IPS-15b (cell line): ENCODE measurements at regions not wholly inside any gene's neighbourhood (a gene's known extent, or its start where the extent isn't known, plus 50 kb on each side); places are given as distances from the start of the nearest gene placed in this dataset.

Experiments
- H3K27me3 ChIP-seq: one replicate; pipeline ENCODE4 v1.6.1; 2013; ENCODE audit warnings: low read length; ENCODE audit not compliant: control insufficient read depth, insufficient read depth
- H3K36me3 ChIP-seq: one replicate; pipeline ENCODE4 v1.6.1; 2013; ENCODE audit warnings: low read length; ENCODE audit not compliant: control insufficient read depth, insufficient read depth
- H3K4me1 ChIP-seq: one replicate; pipeline ENCODE4 v1.6.1; 2013; ENCODE audit warnings: mild to moderate bottlenecking, low read length; ENCODE audit not compliant: control insufficient read depth, insufficient read depth
- H3K4me3 ChIP-seq: one replicate; pipeline ENCODE4 v1.5.1; 2013; ENCODE audit warnings: low read depth, low read length
- H3K9ac ChIP-seq: one replicate; pipeline ENCODE4 v1.6.1; 2013; ENCODE audit warnings: low read depth, mild to moderate bottlenecking, low read length
- H3K9me3 ChIP-seq: one replicate; pipeline ENCODE4 v1.6.1; 2013; ENCODE audit warnings: mild to moderate bottlenecking, low read length; ENCODE audit not compliant: control insufficient read depth, insufficient read depth

DNA sequence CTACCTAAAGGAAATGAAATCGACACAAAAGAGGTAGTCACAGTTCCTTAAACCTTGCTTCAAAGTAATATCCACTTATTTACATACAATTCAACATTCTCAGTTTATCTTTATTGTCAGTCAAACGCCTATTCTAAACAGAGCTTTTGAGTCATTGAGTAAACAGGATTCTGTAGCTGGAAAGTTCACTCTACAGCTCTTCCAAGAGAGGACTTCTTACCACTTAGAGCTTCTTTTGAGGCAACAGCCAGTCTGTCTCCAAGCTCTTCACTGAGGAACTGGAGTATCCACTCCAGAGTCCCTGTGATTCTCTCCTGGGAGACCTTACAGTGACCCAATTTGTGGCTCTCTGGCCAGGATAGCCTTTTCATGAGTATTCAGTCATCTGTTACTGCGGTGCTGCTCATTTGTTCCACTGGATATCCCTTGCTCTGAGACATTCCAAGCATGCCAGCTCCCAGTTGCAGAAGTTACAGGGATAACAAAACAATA lies 210.9 kb upstream of the OSR1 start:
- no peak overlapping the region for H3K4me3 ChIP-seq
- no peaks in the 10 kb centered on the region for H3K27me3 ChIP-seq
- no peaks in the 10 kb centered on the region for H3K9me3 ChIP-seq
- no peak overlapping the region for H3K9ac ChIP-seq
- no peaks in the 10 kb centered on the region for H3K4me1 ChIP-seq
- no peaks in the 10 kb centered on the region for H3K36me3 ChIP-seq

DNA sequence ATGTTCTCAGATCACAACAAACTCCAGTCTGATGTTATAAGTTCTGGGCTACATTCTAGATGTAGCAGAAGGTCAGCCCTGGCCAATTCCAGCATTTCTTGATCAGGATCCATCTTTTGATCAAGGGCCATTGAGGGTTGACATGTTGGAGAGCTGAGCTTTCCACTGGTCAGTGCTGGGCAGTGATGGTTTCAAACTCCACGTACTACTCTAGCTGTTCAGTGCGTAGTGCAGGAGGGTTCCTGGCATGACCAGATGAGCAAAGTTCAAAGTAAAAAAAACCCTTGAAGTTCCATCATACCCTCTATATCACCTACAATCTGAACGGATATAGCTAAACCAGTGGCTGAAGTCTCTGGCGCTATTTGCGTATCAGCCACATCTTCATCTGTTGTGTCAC lies 210.4 kb upstream of the OSR1 start:
- no peak overlapping the region for H3K4me3 ChIP-seq
- no peaks in the 10 kb centered on the region for H3K9me3 ChIP-seq
- H3K4me1 ChIP-seq = no peaks in the 10 kb centered on the region
- no peak overlapping the region for H3K9ac ChIP-seq
- H3K36me3 ChIP-seq = no peaks in the 10 kb centered on the region
- no peaks in the 10 kb centered on the region for H3K27me3 ChIP-seq

- H3K9me3 ChIP-seq = no peaks in the 10 kb centered on the region
- H3K36me3 ChIP-seq = no peaks in the 10 kb centered on the region
- no peak overlapping the region for H3K9ac ChIP-seq
- no peaks in the 10 kb centered on the region for H3K27me3 ChIP-seq
- H3K4me1 ChIP-seq = no peaks in the 10 kb centered on the region
- H3K4me3 ChIP-seq = no peak overlapping the region
These were observed 202.4 kb upstream of the OSR1 start for GRCh38 chr2:19560785-19561184.

DNA sequence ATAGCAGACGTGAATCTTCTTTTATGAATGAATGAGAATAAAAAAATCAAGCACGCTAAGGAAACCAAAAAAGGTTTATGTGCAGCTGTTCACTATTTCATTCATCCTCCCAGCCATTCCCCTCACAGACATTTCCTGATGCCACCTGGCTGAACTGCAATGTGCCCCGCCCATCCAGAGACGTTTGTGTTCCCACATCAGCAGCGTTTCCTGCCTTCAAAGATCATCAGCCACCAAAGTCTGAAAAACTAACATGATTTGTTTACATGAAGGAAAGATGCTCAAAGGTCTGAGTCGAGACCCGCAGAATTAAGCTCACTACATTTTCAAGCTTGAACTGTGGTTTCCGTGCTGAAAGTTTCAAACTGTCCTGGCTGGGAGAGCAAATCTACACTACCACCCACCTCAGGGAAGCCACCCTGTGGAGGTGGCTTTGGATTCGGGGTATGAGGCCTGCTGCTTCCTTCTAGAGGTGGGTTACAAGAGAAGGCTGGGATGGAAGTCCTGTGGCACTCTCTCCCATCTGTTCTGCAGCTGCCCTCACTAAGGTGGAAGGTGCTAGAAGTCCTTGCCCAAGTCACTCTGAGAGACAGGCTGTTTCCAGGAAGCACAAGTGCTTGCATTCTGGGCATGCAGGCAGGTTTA lies 201.3 kb upstream of the OSR1 start:
- Histone ChIP-seq H3K9me3 (no peaks in the 10 kb centered on the region), H3K36me3 (no peaks in the 10 kb centered on the region), H3K4me1 (no peaks in the 10 kb centered on the region), H3K9ac (no peak overlapping the region), H3K27me3 (no peaks in the 10 kb centered on the region), H3K4me3 (no peak overlapping the region)

- H3K36me3 ChIP-seq = no peaks in the 10 kb centered on the region
- no peaks in the 10 kb centered on the region for H3K27me3 ChIP-seq
- H3K4me1 ChIP-seq = no peaks in the 10 kb centered on the region
- H3K9me3 ChIP-seq = no peaks in the 10 kb centered on the region
- no peak overlapping the region for H3K9ac ChIP-seq
- no peak overlapping the region for H3K4me3 ChIP-seq
These were observed 198.2 kb upstream of the OSR1 start for GRCh38 chr2:19556648-19557047.

DNA sequence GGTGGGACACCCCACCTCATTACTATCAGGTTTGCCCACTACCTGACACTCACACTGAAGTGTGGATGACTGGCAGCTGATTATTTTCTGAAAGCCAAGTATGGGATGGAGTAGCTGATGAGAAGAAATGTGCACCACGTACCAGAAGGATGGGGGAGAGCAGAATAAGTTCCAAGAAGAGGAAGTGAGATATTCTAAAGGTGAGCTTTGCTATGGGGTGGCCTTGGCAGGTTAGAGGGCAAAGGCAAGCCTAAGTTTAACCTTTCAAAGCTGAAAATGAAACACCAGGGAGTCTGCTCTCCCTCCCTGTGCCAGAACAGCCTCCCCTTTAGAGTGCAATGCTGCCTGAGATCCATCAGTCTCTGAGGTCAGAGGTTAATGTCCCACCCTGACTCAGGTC lies 196.1 kb upstream of the OSR1 start:
- Histone ChIP-seq H3K9me3 (no peaks in the 10 kb centered on the region), H3K9ac (no peak overlapping the region), H3K36me3 (no peaks in the 10 kb centered on the region), H3K27me3 (no peaks in the 10 kb centered on the region), H3K4me3 (no peak overlapping the region), H3K4me1 (no peaks in the 10 kb centered on the region)

DNA sequence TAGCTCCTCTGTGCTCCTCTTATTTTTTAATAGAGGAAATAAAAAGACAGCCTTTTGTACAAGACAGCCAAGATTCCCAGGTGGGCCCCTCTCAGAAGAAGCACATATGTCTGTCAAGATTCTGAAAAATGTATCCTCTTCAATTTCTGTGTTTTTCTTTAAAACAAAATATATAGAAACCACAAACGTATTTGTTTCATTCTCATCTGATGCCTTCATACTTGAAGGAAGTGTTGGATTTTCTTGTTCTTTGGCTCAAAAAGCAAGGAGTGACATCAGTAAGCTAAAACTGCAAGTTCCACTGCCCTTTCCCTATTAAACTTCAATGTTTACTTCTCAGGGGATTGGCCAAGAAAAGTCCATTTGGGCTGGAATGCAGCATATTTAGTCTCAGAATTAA lies 193.8 kb upstream of the OSR1 start:
- Histone ChIP-seq H3K4me3 (no peak overlapping the region), H3K27me3 (no peaks in the 10 kb centered on the region), H3K36me3 (no peaks in the 10 kb centered on the region), H3K4me1 (no peaks in the 10 kb centered on the region), H3K9ac (no peak overlapping the region), H3K9me3 (no peaks in the 10 kb centered on the region)

DNA sequence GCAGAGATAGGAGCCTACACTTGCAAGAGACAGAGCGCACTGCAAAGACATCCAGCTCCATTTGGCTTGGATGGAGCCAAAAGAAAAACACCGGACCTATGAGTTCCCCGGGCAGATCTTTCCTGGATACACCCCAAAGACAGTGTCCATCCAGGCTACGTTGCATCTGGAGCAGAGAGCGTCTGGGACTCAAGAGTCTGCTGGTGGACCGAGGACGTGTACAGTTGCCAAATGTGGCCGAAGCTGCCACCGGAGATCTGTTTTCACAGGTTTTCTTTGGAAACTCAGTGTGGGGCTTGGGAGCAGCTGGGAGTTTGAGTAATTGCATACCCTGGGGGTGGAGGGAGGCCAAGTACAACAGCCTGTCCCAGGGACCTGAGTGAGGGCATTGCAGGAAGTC lies 192.3 kb upstream of the OSR1 start:
- Histone ChIP-seq H3K4me3 (no peak overlapping the region), H3K27me3 (no peaks in the 10 kb centered on the region), H3K9ac (no peak overlapping the region), H3K36me3 (no peaks in the 10 kb centered on the region), H3K9me3 (no peaks in the 10 kb centered on the region), H3K4me1 (no peaks in the 10 kb centered on the region)

- Histone ChIP-seq H3K9ac (no peak overlapping the region), H3K4me1 (no peaks in the 10 kb centered on the region), H3K4me3 (no peak overlapping the region), H3K9me3 (no peaks in the 10 kb centered on the region), H3K36me3 (no peaks in the 10 kb centered on the region), H3K27me3 (no peaks in the 10 kb centered on the region)
These were observed 191.4 kb upstream of the OSR1 start for GRCh38 chr2:19549821-19550220.

GRCh38 chr2:19548116-19548515 lies 189.7 kb upstream of the OSR1 start:
- H3K36me3 ChIP-seq = no peaks in the 10 kb centered on the region
- H3K27me3 ChIP-seq = no peaks in the 10 kb centered on the region
- no peak overlapping the region for H3K4me3 ChIP-seq
- no peaks in the 10 kb centered on the region for H3K9me3 ChIP-seq
- no peak overlapping the region for H3K9ac ChIP-seq
- H3K4me1 ChIP-seq = no peaks in the 10 kb centered on the region

- Histone ChIP-seq H3K9ac (no peak overlapping the region), H3K4me3 (no peak overlapping the region), H3K27me3 (no peaks in the 10 kb centered on the region), H3K36me3 (no peaks in the 10 kb centered on the region), H3K4me1 (no peaks in the 10 kb centered on the region), H3K9me3 (no peaks in the 10 kb centered on the region)
These were observed 188.9 kb upstream of the OSR1 start for GRCh38 chr2:19547321-19547720.

DNA sequence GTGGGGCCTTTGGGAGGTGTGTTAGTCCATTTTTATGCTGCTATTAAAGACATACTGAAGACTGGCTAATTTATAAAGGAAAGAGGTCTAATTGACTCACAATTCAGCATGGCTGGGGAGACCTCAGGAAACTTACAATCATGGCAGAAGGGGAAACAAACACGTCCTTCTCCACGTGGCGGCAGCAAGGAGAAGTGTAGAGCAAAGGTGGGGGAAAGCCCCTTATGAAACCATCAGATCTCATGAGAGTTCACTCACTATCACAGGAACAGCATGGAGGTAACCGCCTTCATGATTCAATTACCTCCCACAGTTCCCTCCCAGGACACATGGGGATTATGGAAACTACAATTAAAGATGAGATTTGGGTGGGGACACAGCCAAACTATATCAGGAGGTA lies 187.1 kb upstream of the OSR1 start:
- no peaks in the 10 kb centered on the region for H3K36me3 ChIP-seq
- H3K9me3 ChIP-seq = no peaks in the 10 kb centered on the region
- no peak overlapping the region for H3K9ac ChIP-seq
- no peaks in the 10 kb centered on the region for H3K4me1 ChIP-seq
- no peak overlapping the region for H3K4me3 ChIP-seq
- H3K27me3 ChIP-seq = no peaks in the 10 kb centered on the region
